ENCODE measurements at regions not wholly inside any gene's neighbourhood (a gene's known extent, or its start where the extent isn't known, plus 50 kb on each side); places are given as distances from the start of the nearest gene placed in this dataset.

- no peaks in the 10 kb centered on the region for H3K27me3 ChIP-seq (ENCODE audit: low read length)
- no peak overlapping the region for H2AFZ ChIP-seq (ENCODE audit: low read length)
- no peaks in the 10 kb centered on the region for H3K79me2 ChIP-seq (ENCODE audit: low read length)
- no peak overlapping the region for H3K4me2 ChIP-seq (ENCODE audit: low read depth, low read length, poor library complexity, severe bottlenecking)
- DNase-seq: no peak
- no peak overlapping the region for H3K9ac ChIP-seq (ENCODE audit: low read length)
- no peaks in the 10 kb centered on the region for H3K9me3 ChIP-seq (ENCODE audit: low read length)
- no peaks in the 10 kb centered on the region for H3K9me2 ChIP-seq (replicated peaks; ENCODE audit: insufficient read depth, low read length)
- H4K20me1 ChIP-seq (ENCODE audit: insufficient read depth, low read depth, low read length): no peaks in the 10 kb centered on the region
- no peak overlapping the region for H3K4me3 ChIP-seq (ENCODE audit: low read length)
- no peaks in the 10 kb centered on the region for H3K36me3 ChIP-seq (ENCODE audit: insufficient read depth, low read length)
- no peaks in the 10 kb centered on the region for H3K4me1 ChIP-seq (ENCODE audit: low read length)
- H3K27ac ChIP-seq (ENCODE audit: low read length): no peak overlapping the region
Measured at GRCh38 chr3:70856414-70857162, 544.1 kb upstream of the MDFIC2 start.

DNA sequence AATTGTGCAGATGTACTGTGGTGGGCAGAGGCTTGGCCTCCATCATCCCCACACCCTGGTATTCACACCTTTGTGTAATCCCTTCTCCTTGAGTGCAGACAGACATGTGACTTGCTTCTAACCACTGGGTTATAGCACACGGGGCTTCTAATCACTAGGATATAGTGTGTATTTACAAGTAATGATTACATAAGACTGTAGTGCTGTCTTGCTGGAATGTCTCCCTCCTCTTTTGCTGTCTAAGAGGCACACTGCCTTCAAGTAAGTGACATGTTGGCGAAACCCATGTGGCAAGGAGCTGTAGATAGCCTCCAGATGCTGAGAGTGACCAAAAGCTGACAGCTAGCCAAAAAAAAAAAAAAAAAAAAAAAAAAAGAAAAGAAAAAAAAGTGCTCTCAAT, 542.7 kb upstream of the MDFIC2 start:
- Histone ChIP-seq H3K4me2 (ENCODE audit: low read depth, low read length, poor library complexity, severe bottlenecking) (no peak overlapping the region), H3K79me2 (ENCODE audit: low read length) (no peaks in the 10 kb centered on the region), H3K9ac (ENCODE audit: low read length) (no peak overlapping the region), H3K9me3 (ENCODE audit: low read length) (no peaks in the 10 kb centered on the region), H3K27me3 (ENCODE audit: low read length) (no peaks in the 10 kb centered on the region), H3K36me3 (ENCODE audit: insufficient read depth, low read length) (no peaks in the 10 kb centered on the region), H3K4me3 (ENCODE audit: low read length) (no peak overlapping the region), H3K9me2 (replicated peaks; ENCODE audit: insufficient read depth, low read length) (no peaks in the 10 kb centered on the region), H4K20me1 (ENCODE audit: insufficient read depth, low read depth, low read length) (no peaks in the 10 kb centered on the region), H2AFZ (ENCODE audit: low read length) (no peak overlapping the region), H3K27ac (ENCODE audit: low read length) (no peak overlapping the region), H3K4me1 (ENCODE audit: low read length) (no peaks in the 10 kb centered on the region)
- DNase-seq: no peak

DNA sequence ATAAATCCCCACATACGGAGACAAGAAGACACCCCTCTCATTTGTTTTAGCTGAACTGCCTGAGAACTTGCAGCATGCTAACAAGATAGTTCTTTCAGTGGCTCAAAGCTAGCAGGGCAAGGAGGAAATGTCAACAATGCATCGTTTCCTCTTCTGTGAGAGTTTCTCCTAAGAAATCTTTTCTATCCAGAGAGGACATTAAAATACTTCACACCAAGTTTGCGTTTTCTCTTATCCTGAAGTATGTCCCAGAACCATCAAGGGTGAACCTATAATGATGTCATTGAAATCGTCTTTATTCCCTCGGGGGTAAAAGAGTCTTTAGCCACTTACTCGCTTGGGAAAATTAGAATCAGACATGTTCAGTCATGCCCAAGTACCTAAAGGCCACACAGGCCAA, 541.7 kb upstream of the MDFIC2 start:
- Histone ChIP-seq H2AFZ (ENCODE audit: low read length) (no peak overlapping the region), H3K4me3 (ENCODE audit: low read length) (no peak overlapping the region), H3K36me3 (ENCODE audit: insufficient read depth, low read length) (no peaks in the 10 kb centered on the region), H3K4me1 (ENCODE audit: low read length) (no peaks in the 10 kb centered on the region), H3K9me2 (replicated peaks; ENCODE audit: insufficient read depth, low read length) (no peaks in the 10 kb centered on the region), H3K27me3 (ENCODE audit: low read length) (no peaks in the 10 kb centered on the region), H3K27ac (ENCODE audit: low read length) (no peak overlapping the region), H3K79me2 (ENCODE audit: low read length) (no peaks in the 10 kb centered on the region), H3K9ac (ENCODE audit: low read length) (no peak overlapping the region), H3K4me2 (ENCODE audit: low read depth, low read length, poor library complexity, severe bottlenecking) (no peak overlapping the region), H3K9me3 (ENCODE audit: low read length) (no peaks in the 10 kb centered on the region), H4K20me1 (ENCODE audit: insufficient read depth, low read depth, low read length) (no peaks in the 10 kb centered on the region)
- DNase-seq: no peak

DNA sequence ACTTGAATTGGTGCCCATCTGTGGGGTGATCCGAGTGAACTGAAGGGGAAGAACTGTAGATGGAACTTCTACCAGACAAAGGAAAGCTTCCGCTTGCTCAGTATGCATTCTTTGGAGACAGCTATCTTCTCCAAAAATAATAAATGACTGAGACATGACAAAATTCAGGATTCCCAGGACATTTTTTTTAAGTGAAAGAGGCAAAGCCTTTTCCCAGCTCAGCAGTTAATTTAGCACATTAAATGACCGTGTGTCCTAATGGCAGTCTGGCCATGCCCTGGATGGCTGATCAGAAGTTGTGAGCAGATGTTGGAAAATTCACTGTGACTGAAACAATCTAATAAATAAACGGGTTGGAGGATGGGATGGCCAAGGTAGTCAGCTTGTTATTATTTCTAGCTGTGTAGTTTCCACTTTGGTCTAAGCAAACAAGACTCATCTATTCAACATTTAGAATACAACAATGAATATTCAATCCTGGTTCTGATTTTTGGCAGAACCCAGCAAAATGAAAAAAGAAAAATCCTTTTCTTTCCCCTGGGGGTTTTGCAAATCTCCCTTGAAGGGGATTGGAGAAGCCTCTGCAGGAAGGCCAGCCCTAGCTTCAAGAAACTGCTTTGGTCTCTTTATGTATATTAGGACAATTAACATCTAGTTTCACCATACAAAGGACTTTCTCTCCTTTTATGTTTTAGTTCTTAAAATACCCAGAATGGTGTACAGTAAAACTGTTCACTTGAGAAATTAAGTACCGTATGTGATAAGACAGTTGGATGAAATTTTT, 540.9 kb upstream of the MDFIC2 start:
- no peaks in the 10 kb centered on the region for H3K79me2 ChIP-seq (ENCODE audit: low read length)
- H2AFZ ChIP-seq (ENCODE audit: low read length): no peak overlapping the region
- no peaks in the 10 kb centered on the region for H3K9me2 ChIP-seq (replicated peaks; ENCODE audit: insufficient read depth, low read length)
- no peak overlapping the region for H3K4me3 ChIP-seq (ENCODE audit: low read length)
- no peak overlapping the region for H3K4me2 ChIP-seq (ENCODE audit: low read depth, low read length, poor library complexity, severe bottlenecking)
- H3K27ac ChIP-seq (ENCODE audit: low read length): no peak overlapping the region
- DNase-seq: no peak
- no peaks in the 10 kb centered on the region for H3K9me3 ChIP-seq (ENCODE audit: low read length)
- no peak overlapping the region for H3K9ac ChIP-seq (ENCODE audit: low read length)
- no peaks in the 10 kb centered on the region for H3K27me3 ChIP-seq (ENCODE audit: low read length)
- H3K36me3 ChIP-seq (ENCODE audit: insufficient read depth, low read length): no peaks in the 10 kb centered on the region
- H4K20me1 ChIP-seq (ENCODE audit: insufficient read depth, low read depth, low read length): no peaks in the 10 kb centered on the region
- H3K4me1 ChIP-seq (ENCODE audit: low read length): no peaks in the 10 kb centered on the region

- Histone ChIP-seq H3K9me3 (ENCODE audit: low read length) (no peaks in the 10 kb centered on the region), H3K36me3 (ENCODE audit: insufficient read depth, low read length) (no peaks in the 10 kb centered on the region), H2AFZ (ENCODE audit: low read length) (no peak overlapping the region), H3K9ac (ENCODE audit: low read length) (no peak overlapping the region), H3K9me2 (replicated peaks; ENCODE audit: insufficient read depth, low read length) (no peaks in the 10 kb centered on the region), H3K4me1 (ENCODE audit: low read length) (no peaks in the 10 kb centered on the region), H3K79me2 (ENCODE audit: low read length) (no peaks in the 10 kb centered on the region), H3K4me3 (ENCODE audit: low read length) (no peak overlapping the region), H4K20me1 (ENCODE audit: insufficient read depth, low read depth, low read length) (no peaks in the 10 kb centered on the region), H3K27ac (ENCODE audit: low read length) (no peak overlapping the region), H3K4me2 (ENCODE audit: low read depth, low read length, poor library complexity, severe bottlenecking) (no peak overlapping the region), H3K27me3 (ENCODE audit: low read length) (no peaks in the 10 kb centered on the region)
- no peak for DNase-seq
Measured at GRCh38 chr3:70849911-70850699, 537.7 kb upstream of the MDFIC2 start.

- H3K27me3 ChIP-seq (ENCODE audit: low read length): no peaks in the 10 kb centered on the region
- H3K9ac ChIP-seq (ENCODE audit: low read length): no peak overlapping the region
- H3K4me1 ChIP-seq (ENCODE audit: low read length): no peaks in the 10 kb centered on the region
- no peaks in the 10 kb centered on the region for H4K20me1 ChIP-seq (ENCODE audit: insufficient read depth, low read depth, low read length)
- H3K4me3 ChIP-seq (ENCODE audit: low read length): no peak overlapping the region
- no peaks in the 10 kb centered on the region for H3K9me2 ChIP-seq (replicated peaks; ENCODE audit: insufficient read depth, low read length)
- H3K36me3 ChIP-seq (ENCODE audit: insufficient read depth, low read length): no peaks in the 10 kb centered on the region
- no peak for DNase-seq
- H3K9me3 ChIP-seq (ENCODE audit: low read length): no peaks in the 10 kb centered on the region
- no peak overlapping the region for H2AFZ ChIP-seq (ENCODE audit: low read length)
- H3K79me2 ChIP-seq (ENCODE audit: low read length): no peaks in the 10 kb centered on the region
- no peak overlapping the region for H3K4me2 ChIP-seq (ENCODE audit: low read depth, low read length, poor library complexity, severe bottlenecking)
- H3K27ac ChIP-seq (ENCODE audit: low read length): no peak overlapping the region
Measured at GRCh38 chr3:70840106-70840870, 527.9 kb upstream of the MDFIC2 start.

GRCh38 chr3:70833239-70833960, 521.0 kb upstream of the MDFIC2 start:
- Histone ChIP-seq H3K36me3 (ENCODE audit: insufficient read depth, low read length) (no peaks in the 10 kb centered on the region), H3K79me2 (ENCODE audit: low read length) (no peaks in the 10 kb centered on the region), H3K4me2 (ENCODE audit: low read depth, low read length, poor library complexity, severe bottlenecking) (no peak overlapping the region), H4K20me1 (ENCODE audit: insufficient read depth, low read depth, low read length) (no peaks in the 10 kb centered on the region), H2AFZ (ENCODE audit: low read length) (no peak overlapping the region), H3K4me3 (ENCODE audit: low read length) (no peak overlapping the region), H3K27ac (ENCODE audit: low read length) (no peak overlapping the region), H3K4me1 (ENCODE audit: low read length) (no peaks in the 10 kb centered on the region), H3K9ac (ENCODE audit: low read length) (no peak overlapping the region), H3K9me2 (replicated peaks; ENCODE audit: insufficient read depth, low read length) (no peaks in the 10 kb centered on the region), H3K27me3 (ENCODE audit: low read length) (no peaks in the 10 kb centered on the region), H3K9me3 (ENCODE audit: low read length) (no peaks in the 10 kb centered on the region)
- DNase-seq: no peak
